Heart right ventricle (tissue), 16 donors: ENCODE measurements at regions not wholly inside any gene's neighbourhood (a gene's known extent, or its start where the extent isn't known, plus 50 kb on each side); places are given as distances from the start of the nearest gene placed in this dataset.
A peak's percentile ranks its signal among the peaks of the same experiment; 100 is the strongest.
"Not testable (repeated sequence)": the region's sequence is repeated elsewhere in the genome, so short reads cannot be mapped to it uniquely, and the experiment has no call there.

Source experiments
- ATAC-seq, 8 donors: fragments of 200-7000 bp; cut with Tn5 transposase; one replicate each; pipeline ENCODE4 v1.9.1; 2020; ENCODE audit warnings: mild to moderate bottlenecking in 8 of 8, moderate library complexity in 8 of 8, moderate number of reproducible peaks in 1 of 8
- DNase-seq, 2 donors: peaks; one replicate each; pipeline ENCODE4 v3.0.0-alpha.2; 2020
- H3K27ac ChIP-seq, 10 donors: fragments of 200-600 bp; sonication (generic) in 2 of 10; one replicate each; pipeline versions ENCODE4 v1.5.0 to v1.8.0; 2020 to 2022; ENCODE audit warnings: mild to moderate bottlenecking in 3 of 10
- H3K27me3 ChIP-seq, 7 donors: fragments of 200-600 bp; one replicate each; pipeline ENCODE4 v1.8.0; 2021 to 2022; ENCODE audit warnings: mild to moderate bottlenecking in 2 of 7
- H3K36me3 ChIP-seq, 9 donors: fragments of 200-600 bp; sonication (generic) in 1 of 9; one replicate each; pipeline versions ENCODE4 v1.5.0 to v1.8.0; 2020 to 2022; ENCODE audit warnings: mild to moderate bottlenecking in 2 of 9
- H3K4me1 ChIP-seq, 9 donors: fragments of 200-600 bp; sonication (generic) in 1 of 9; one replicate each; pipeline versions ENCODE4 v1.5.0 to v1.8.0; 2020 to 2022; ENCODE audit warnings: mild to moderate bottlenecking in 4 of 9
- H3K4me3 ChIP-seq, 10 donors: fragments of 200-600 bp; sonication (generic) in 2 of 10; one replicate each; pipeline versions ENCODE4 v1.5.0 to v1.8.0; 2020 to 2022; ENCODE audit warnings: mild to moderate bottlenecking in 7 of 10, moderate library complexity in 2 of 10
- H3K9me3 ChIP-seq, 11 donors: fragments of 200-600 bp in 10 of 11; sonication (generic) in 2 of 11; one replicate each; pipeline versions ENCODE4 v1.5.0 to v1.8.0; 2013 to 2022; ENCODE audit warnings: mild to moderate bottlenecking in 2 of 11, control low read depth in 1 of 11, moderate library complexity in 1 of 11
- WGBS, 2 donors: extraction: QIAGEN DNeasy Blood & Tissue Kit; methylation state at CpG; one replicate each; pipeline ENCODE4 v1.1.7; 2013; ENCODE audit warnings: inconsistent platforms in 1 of 2; 5-methylcytosine and 5-hydroxymethylcytosine counted together
- intact Hi-C, 10 donors: fragments of 100-400 bp; cut with DNase I; formaldehyde crosslinking; loops; one replicate each; pipeline versions ENCODE4 v1.11.1 to v1.14.2; 2022
- donor health status: Arrhythmogenic right ventricular cardiomyopathy.
- donor health status: ischemic (EF 13 %, LVEDD 7.1; RV severe dilation, severe dysfunction).
- donor health status: healthy with polysubstance abuse.
- donor health status: DM: no; HTN: yes; CAD: no.
- donor health status: DM: no; HTN: no; CAD: no.
- donor health status: ischemic (EF 25% LVEDD 6.9; RV normal size, moderate dysfunction).
- donor health status: ischemic (EF 25% LVEDD 5.7; RV mildly dilated, moderate dysfunction).
- donor health status: healthy.
- donor health status: DM: yes; HTN: yes; CAD: no.
- donor health status: Ischemic cardiomyopathy.
- donor health status: ischemic (EF 35%, LVEDD 5.7; RV mildly dilated, moderate dysfunction).
- donor health status: nonischemic (EF 11% LVEDD 7.7; RV severe dilation, severe dysfunction).
- donor health status: DM: yes; HTN: yes; CAD: no.
- donor health status: PGD.
- donor health status: ischemic (EF 29% LVEDD 5.4; RV normal size, mild dysfunction).
- donor health status: nonischemic (EF 23%, LVEDD 6.1; RV moderate dilation, normal function).

- DNase-seq, intact Hi-C loops, H3K4me3 ChIP-seq, H3K9me3 ChIP-seq, H3K4me1 ChIP-seq, H3K36me3 ChIP-seq, H3K27ac ChIP-seq, ATAC-seq: not testable (repeated sequence)
- whole genome bisulfite sequencing, 2 donors = 85 to 88% methylated on average over 4 of the region's 4 CpGs
- peaks cover 0 to 12% (median 3%) of the 10 kb centered on the region in 7 donors for H3K27me3 ChIP-seq
Measured at GRCh38 chr9:62869061-62869460, 1679.2 kb downstream of the SPATA31A7 start.

GRCh38 chr9:62871765-62872164 is 1681.9 kb downstream of the SPATA31A7 start:
- H3K36me3 ChIP-seq, intact Hi-C loops, H3K9me3 ChIP-seq, H3K4me1 ChIP-seq, DNase-seq, H3K4me3 ChIP-seq, ATAC-seq, H3K27ac ChIP-seq: not testable (repeated sequence)
- peaks cover 0 to 20% (median 5%) of the 10 kb centered on the region in 7 donors for H3K27me3 ChIP-seq
- WGBS, 2 donors = 77 to 88% methylated on average over 1 of the region's 1 CpG

- H3K9me3 ChIP-seq, H3K27ac ChIP-seq, H3K4me1 ChIP-seq, ATAC-seq, DNase-seq, intact Hi-C loops, H3K36me3 ChIP-seq, H3K4me3 ChIP-seq: not testable (repeated sequence)
- H3K27me3 ChIP-seq = peaks cover 0 to 13% (median 5%) of the 10 kb centered on the region in 7 donors
- WGBS, 2 donors = 71 to 84% methylated on average over 10 of the region's 10 CpGs
Measured at GRCh38 chr9:62874213-62874612, 1684.4 kb downstream of the SPATA31A7 start.

- H3K9me3 ChIP-seq, H3K4me1 ChIP-seq, H3K4me3 ChIP-seq, intact Hi-C loops, ATAC-seq, H3K36me3 ChIP-seq, H3K27ac ChIP-seq, DNase-seq: not testable (repeated sequence)
- H3K27me3 ChIP-seq = peaks cover 0 to 13% (median 5%) of the 10 kb centered on the region in 7 donors
- 71 to 73% methylated on average over 4 of the region's 4 CpGs for WGBS, 2 donors
Measured at GRCh38 chr9:62874745-62875599, 1685.1 kb downstream of the SPATA31A7 start.

GRCh38 chr9:62877552-62877951 is 1687.7 kb downstream of the SPATA31A7 start:
- H3K9me3 ChIP-seq, H3K27ac ChIP-seq, H3K4me1 ChIP-seq, H3K4me3 ChIP-seq, H3K36me3 ChIP-seq, intact Hi-C loops, DNase-seq, ATAC-seq: not testable (repeated sequence)
- H3K27me3 ChIP-seq = peaks cover 0 to 15% (median 5%) of the 10 kb centered on the region in 7 donors

GRCh38 chr9:62877987-62878386 is 1688.2 kb downstream of the SPATA31A7 start:
- H3K27ac ChIP-seq, DNase-seq, intact Hi-C loops, H3K4me3 ChIP-seq, H3K36me3 ChIP-seq, ATAC-seq, H3K4me1 ChIP-seq, H3K9me3 ChIP-seq: not testable (repeated sequence)
- 78 to 80% methylated on average over 7 of the region's 7 CpGs for WGBS, 2 donors
- H3K27me3 ChIP-seq = peaks cover 0 to 15% (median 5%) of the 10 kb centered on the region in 7 donors

GRCh38 chr9:62880453-62880852 is 1690.6 kb downstream of the SPATA31A7 start:
- H3K9me3 ChIP-seq, H3K27me3 ChIP-seq, H3K4me1 ChIP-seq, H3K4me3 ChIP-seq, H3K36me3 ChIP-seq, ATAC-seq, intact Hi-C loops: not testable (repeated sequence)
- WGBS, 2 donors = 57 to 61% methylated on average over 6 of the region's 6 CpGs
- peak in 1 of 2 donors; percentile 51 for DNase-seq
- peak overlapping the region in 1 of 10 donors; percentile 11 for H3K27ac ChIP-seq

GRCh38 chr9:62880971-62881370 is 1691.1 kb downstream of the SPATA31A7 start:
- WGBS, 2 donors = 79 to 84% methylated on average over 3 of the region's 3 CpGs
- H3K9me3 ChIP-seq, ATAC-seq, DNase-seq, H3K4me1 ChIP-seq, intact Hi-C loops, H3K36me3 ChIP-seq, H3K27me3 ChIP-seq, H3K4me3 ChIP-seq: not testable (repeated sequence)
- H3K27ac ChIP-seq = peak overlapping the region in 1 of 10 donors; percentile 11

GRCh38 chr9:62881811-62882210 is 1692.0 kb downstream of the SPATA31A7 start:
- ATAC-seq, H3K4me3 ChIP-seq: not testable (repeated sequence)
- 81 to 91% methylated on average over 8 of the region's 8 CpGs for WGBS, 2 donors

GRCh38 chr9:62882717-62883116 is 1692.9 kb downstream of the SPATA31A7 start:
- H3K4me3 ChIP-seq, H3K27ac ChIP-seq, H3K27me3 ChIP-seq, H3K4me1 ChIP-seq, intact Hi-C loops, DNase-seq, ATAC-seq, H3K36me3 ChIP-seq, H3K9me3 ChIP-seq: not testable (repeated sequence)
- WGBS, 2 donors = 78 to 81% methylated on average over 5 of the region's 5 CpGs

More at GRCh38 chr9:62881811-62882210, 1692.0 kb downstream of the SPATA31A7 start:
- H3K27ac ChIP-seq, H3K27me3 ChIP-seq, DNase-seq, H3K4me1 ChIP-seq, H3K9me3 ChIP-seq, intact Hi-C loops, H3K36me3 ChIP-seq: not testable (repeated sequence)

- H3K27ac ChIP-seq, H3K36me3 ChIP-seq, H3K4me1 ChIP-seq, H3K27me3 ChIP-seq, DNase-seq, ATAC-seq, intact Hi-C loops, H3K4me3 ChIP-seq, H3K9me3 ChIP-seq: not testable (repeated sequence)
- WGBS, 2 donors = 96 to 98% methylated on average over 2 of the region's 3 CpGs
Measured at GRCh38 chr9:62896692-62897091, 1706.9 kb downstream of the SPATA31A7 start.
